ENCODE measurements at regions not wholly inside any gene's neighbourhood (a gene's known extent, or its start where the extent isn't known, plus 50 kb on each side); places are given as distances from the start of the nearest gene placed in this dataset.
"Not testable (repeated sequence)": the region's sequence is repeated elsewhere in the genome, so short reads cannot be mapped to it uniquely, and the experiment has no call there.

DNA sequence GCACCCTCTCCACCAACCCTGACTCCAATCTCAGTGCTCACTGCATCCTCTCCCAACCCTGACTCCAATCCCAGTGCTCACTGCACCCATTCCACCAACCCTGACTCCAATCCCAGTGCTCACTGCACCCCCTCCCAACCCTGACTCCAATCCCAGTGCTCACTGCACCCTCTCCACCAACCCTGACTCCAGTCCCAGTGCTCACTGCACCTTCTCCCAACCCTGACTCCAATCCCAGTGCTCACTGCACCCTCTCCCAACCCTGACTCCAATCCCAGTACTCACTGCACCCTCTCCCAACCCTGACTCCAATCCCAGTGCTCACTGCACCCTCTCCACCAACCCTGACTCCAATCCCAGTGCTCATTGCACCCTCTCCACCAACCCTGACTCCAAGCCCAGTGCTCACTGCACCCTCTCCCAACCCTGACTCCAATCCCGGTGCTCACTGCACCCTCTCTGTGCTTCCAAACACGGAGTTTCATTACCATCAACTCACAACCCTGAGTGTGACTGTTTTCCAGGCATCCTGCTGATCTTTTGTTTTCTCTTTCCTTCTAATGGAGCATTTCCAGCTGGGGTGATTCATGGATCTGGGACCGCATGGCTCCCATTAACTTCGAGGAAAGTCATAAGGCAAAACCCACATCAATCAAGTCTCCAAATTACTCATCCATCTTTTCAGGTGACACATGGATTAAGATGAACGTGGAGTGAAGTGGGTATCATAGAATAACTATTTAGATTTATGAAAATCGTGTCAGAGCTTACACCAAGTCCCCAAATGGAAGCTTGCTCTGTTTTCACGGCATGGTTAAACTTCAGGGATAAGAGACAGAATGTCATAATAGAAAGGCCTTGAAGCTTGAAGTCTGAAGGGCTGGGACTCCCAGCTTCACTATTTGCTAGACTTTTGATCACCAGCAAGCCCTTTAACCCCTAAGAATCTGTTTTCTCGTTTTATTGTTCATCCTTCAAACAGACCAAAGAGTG, 135.3 kb upstream of the ZNF618 start:
- TF ChIP-seq, protein P1, sequence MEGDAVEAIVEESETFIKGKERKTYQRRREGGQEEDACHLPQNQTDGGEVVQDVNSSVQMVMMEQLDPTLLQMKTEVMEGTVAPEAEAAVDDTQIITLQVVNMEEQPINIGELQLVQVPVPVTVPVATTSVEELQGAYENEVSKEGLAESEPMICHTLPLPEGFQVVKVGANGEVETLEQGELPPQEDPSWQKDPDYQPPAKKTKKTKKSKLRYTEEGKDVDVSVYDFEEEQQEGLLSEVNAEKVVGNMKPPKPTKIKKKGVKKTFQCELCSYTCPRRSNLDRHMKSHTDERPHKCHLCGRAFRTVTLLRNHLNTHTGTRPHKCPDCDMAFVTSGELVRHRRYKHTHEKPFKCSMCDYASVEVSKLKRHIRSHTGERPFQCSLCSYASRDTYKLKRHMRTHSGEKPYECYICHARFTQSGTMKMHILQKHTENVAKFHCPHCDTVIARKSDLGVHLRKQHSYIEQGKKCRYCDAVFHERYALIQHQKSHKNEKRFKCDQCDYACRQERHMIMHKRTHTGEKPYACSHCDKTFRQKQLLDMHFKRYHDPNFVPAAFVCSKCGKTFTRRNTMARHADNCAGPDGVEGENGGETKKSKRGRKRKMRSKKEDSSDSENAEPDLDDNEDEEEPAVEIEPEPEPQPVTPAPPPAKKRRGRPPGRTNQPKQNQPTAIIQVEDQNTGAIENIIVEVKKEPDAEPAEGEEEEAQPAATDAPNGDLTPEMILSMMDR (IDR thresholded peaks at IDR 0.05; ENCODE audit: insufficient read depth, low read length, poor library complexity, severe bottlenecking): not testable (repeated sequence)
- TF ChIP-seq EZH2phosphoT487 (conservative IDR thresholded peaks at IDR 0.05; ENCODE audit: low read length): not testable (repeated sequence)
